IPS-18c (cell line): ENCODE measurements at regions not wholly inside any gene's neighbourhood (a gene's known extent, or its start where the extent isn't known, plus 50 kb on each side); places are given as distances from the start of the nearest gene placed in this dataset.
"Not testable (repeated sequence)": the region's sequence is repeated elsewhere in the genome, so short reads cannot be mapped to it uniquely, and the experiment has no call there.

Experiments used
- H3K4me3 ChIP-seq: 2 replicates; pipeline ENCODE4 v1.7.0; 2013; ENCODE audit warnings: low read depth, mild to moderate bottlenecking, low read length, moderate library complexity; ENCODE audit not compliant: insufficient read depth
- H3K9me3 ChIP-seq: one replicate; pipeline ENCODE4 v1.6.1; 2013; ENCODE audit warnings: mild to moderate bottlenecking, low read length, moderate library complexity; ENCODE audit not compliant: control insufficient read depth, insufficient read depth

- H3K9me3 ChIP-seq = no peaks in the 10 kb centered on the region
- no peak overlapping the region for H3K4me3 ChIP-seq
These were observed 862.2 kb downstream of the TRAM1L1 start for GRCh38 chr4:116223040-116223732.

GRCh38 chr4:116217781-116218180 is 867.6 kb downstream of the TRAM1L1 start:
- H3K9me3 ChIP-seq = no peaks in the 10 kb centered on the region
- H3K4me3 ChIP-seq = no peak overlapping the region

- Histone ChIP-seq H3K9me3 (no peaks in the 10 kb centered on the region), H3K4me3 (no peak overlapping the region)
These were observed 869.8 kb downstream of the TRAM1L1 start for GRCh38 chr4:116215622-116216021.

GRCh38 chr4:116202524-116202923 is 882.9 kb downstream of the TRAM1L1 start:
- no peaks in the 10 kb centered on the region for H3K9me3 ChIP-seq
- H3K4me3 ChIP-seq = no peak overlapping the region

GRCh38 chr4:116197317-116197809 is 888.0 kb downstream of the TRAM1L1 start:
- H3K9me3 ChIP-seq = no peaks in the 10 kb centered on the region

GRCh38 chr4:116183241-116183640 is 902.1 kb downstream of the TRAM1L1 start:
- H3K4me3 ChIP-seq = no peak overlapping the region

More at GRCh38 chr4:116197317-116197809, 888.0 kb downstream of the TRAM1L1 start:
- no peak overlapping the region for H3K4me3 ChIP-seq

GRCh38 chr4:116180157-116180601 is 905.2 kb downstream of the TRAM1L1 start:
- Histone ChIP-seq H3K4me3 (no peak overlapping the region), H3K9me3 (no peaks in the 10 kb centered on the region)

More at GRCh38 chr4:116183241-116183640, 902.1 kb downstream of the TRAM1L1 start:
- no peaks in the 10 kb centered on the region for H3K9me3 ChIP-seq

- not testable (repeated sequence) for H3K9me3 ChIP-seq, H3K4me3 ChIP-seq
These were observed 934.0 kb downstream of the TRAM1L1 start for GRCh38 chr4:116151371-116151770.

- Histone ChIP-seq H3K9me3 (no peaks in the 10 kb centered on the region), H3K4me3 (no peak overlapping the region)
These were observed 935.2 kb downstream of the TRAM1L1 start for GRCh38 chr4:116150152-116150551.

- H3K4me3 ChIP-seq = no peak overlapping the region
- no peaks in the 10 kb centered on the region for H3K9me3 ChIP-seq
These were observed 942.2 kb downstream of the TRAM1L1 start for GRCh38 chr4:116143198-116143597.

- H3K4me3 ChIP-seq = no peak overlapping the region
- no peaks in the 10 kb centered on the region for H3K9me3 ChIP-seq
These were observed 952.4 kb downstream of the TRAM1L1 start for GRCh38 chr4:116132946-116133345.

GRCh38 chr4:116126794-116127193 is 958.6 kb downstream of the TRAM1L1 start:
- Histone ChIP-seq H3K4me3 (no peak overlapping the region), H3K9me3 (no peaks in the 10 kb centered on the region)

GRCh38 chr4:116122124-116122523 is 963.3 kb downstream of the TRAM1L1 start:
- Histone ChIP-seq H3K4me3 (no peak overlapping the region), H3K9me3 (no peaks in the 10 kb centered on the region)

- Histone ChIP-seq H3K4me3 (no peak overlapping the region), H3K9me3 (no peaks in the 10 kb centered on the region)
These were observed 967.2 kb downstream of the TRAM1L1 start for GRCh38 chr4:116118221-116118620.

GRCh38 chr4:116112861-116113260 is 972.5 kb downstream of the TRAM1L1 start:
- H3K9me3 ChIP-seq = not testable (repeated sequence)

GRCh38 chr4:116110713-116111112 is 974.7 kb downstream of the TRAM1L1 start:
- Histone ChIP-seq H3K4me3 (no peak overlapping the region), H3K9me3 (no peaks in the 10 kb centered on the region)

More at GRCh38 chr4:116112861-116113260, 972.5 kb downstream of the TRAM1L1 start:
- not testable (repeated sequence) for H3K4me3 ChIP-seq

- H3K9me3 ChIP-seq = no peaks in the 10 kb centered on the region
- H3K4me3 ChIP-seq = no peak overlapping the region
These were observed 976.8 kb downstream of the TRAM1L1 start for GRCh38 chr4:116108606-116109005.

GRCh38 chr4:116101321-116101720 is 984.1 kb downstream of the TRAM1L1 start:
- no peak overlapping the region for H3K4me3 ChIP-seq

GRCh38 chr4:116099596-116099995 is 985.8 kb downstream of the TRAM1L1 start:
- Histone ChIP-seq H3K9me3 (peaks cover 6% of the 10 kb centered on the region), H3K4me3 (no peak overlapping the region)

More at GRCh38 chr4:116101321-116101720, 984.1 kb downstream of the TRAM1L1 start:
- H3K9me3 ChIP-seq = peaks cover 6% of the 10 kb centered on the region
